Panc1 (cell line): ENCODE measurements at regions not wholly inside any gene's neighbourhood (a gene's known extent, or its start where the extent isn't known, plus 50 kb on each side); places are given as distances from the start of the nearest gene placed in this dataset.
A peak's percentile ranks its signal among the peaks of the same experiment; 100 is the strongest.

Experiments used
- ATAC-seq: fragments of 200-7000 bp; cut with Tn5 transposase; 2 replicates; pipeline ENCODE4 v1.9.1; 2020; ENCODE audit warnings: mild to moderate bottlenecking, moderate library complexity
- BruUV-seq: library from RNA; stranded (reverse); fragments of 400-500 nt; replicated peaks from 2 replicates; lab custom pipeline; 2021; lab: Mats Ljungman, UMichigan
- CTCF ChIA-PET: fragments of 300-600 bp; sonication (Branson Sonifier 250); formaldehyde crosslinking; loops from one replicate; lab custom pipeline; 2022; ENCODE audit warnings: antibody characterized with exemption; lab: Charles Lee
- POLR2A ChIA-PET: fragments of 300-600 bp; sonication (Branson Sonifier 250); formaldehyde crosslinking; loops from one replicate; lab custom pipeline; 2022; ENCODE audit warnings: antibody characterized with exemption; lab: Charles Lee
- DNase-seq: peaks from one replicate; pipeline ENCODE4 v3.0.0-alpha.2; 2010; ENCODE audit warnings: low read depth, low spot score
- H3K27ac ChIP-seq: 2 replicates; pipeline ENCODE4 v1.5.1; 2011; ENCODE audit warnings: mild to moderate bottlenecking, low read length, inconsistent platforms
- H3K27me3 ChIP-seq: fragments of 200-500 bp; sonication (Bioruptor generic); 2 replicates; pipeline ENCODE4 v1.6.0; 2014; ENCODE audit warnings: low read length, inconsistent platforms; ENCODE audit not compliant: control insufficient read depth, insufficient read depth
- H3K36me3 ChIP-seq: fragments of 200-500 bp; sonication (Bioruptor generic); 2 replicates; pipeline ENCODE4 v1.5.1; 2014; ENCODE audit warnings: inconsistent platforms, mild to moderate bottlenecking, low read length, moderate library complexity; ENCODE audit not compliant: control insufficient read depth, insufficient read depth
- H3K4me1 ChIP-seq: 2 replicates; pipeline ENCODE4 v1.5.1; 2011; ENCODE audit warnings: inconsistent platforms, mild to moderate bottlenecking, low read length, moderate library complexity; ENCODE audit not compliant: control insufficient read depth, insufficient read depth
- H3K4me3 ChIP-seq, 2 experiments: 2 replicates each; pipeline ENCODE4 v1.5.1; 2011 to 2012; ENCODE audit warnings: low read depth in 2 of 2, low read length in 2 of 2, mild to moderate bottlenecking in 2 of 2, inconsistent platforms in 1 of 2, moderate library complexity in 1 of 2
- H3K9me3 ChIP-seq: fragments of 200-500 bp; sonication (Bioruptor generic); 2 replicates; pipeline ENCODE4 v1.5.1; 2014; ENCODE audit warnings: low read depth, mild to moderate bottlenecking, inconsistent platforms, low read length, moderate library complexity; ENCODE audit not compliant: control insufficient read depth, insufficient read depth
- CTCF ChIP-seq: fragments of 450-650 bp; IDR thresholded peaks from 2 replicates; pipeline ENCODE4 v1.5.1; 2017; ENCODE audit warnings: mild to moderate bottlenecking
- POLR2AphosphoS5 ChIP-seq: IDR thresholded peaks from 2 replicates; pipeline ENCODE4 v1.6.1; 2012; ENCODE audit warnings: mild to moderate bottlenecking, low read depth, low read length, moderate library complexity
- REST ChIP-seq, 2 experiments: IDR thresholded peaks; 2 replicates each; pipeline ENCODE4 v1.6.1; 2011 to 2012; ENCODE audit warnings: low read depth in 2 of 2, control low read depth in 1 of 2, low read length in 1 of 2, mild to moderate bottlenecking in 1 of 2, moderate library complexity in 1 of 2; ENCODE audit not compliant: insufficient read depth in 1 of 2
- SIN3A ChIP-seq: IDR thresholded peaks from 2 replicates; pipeline ENCODE4 v1.6.1; 2012; ENCODE audit warnings: low read depth, mild to moderate bottlenecking, low read length, moderate library complexity, borderline replicate concordance; ENCODE audit not compliant: insufficient read depth
- TCF7L2 ChIP-seq: IDR thresholded peaks from 2 replicates; pipeline ENCODE4 v1.6.1; 2011; ENCODE audit warnings: mild to moderate bottlenecking, low read depth, low read length, inconsistent platforms
- in situ Hi-C: cut with HindIII; loops from 2 replicates; pipeline ENCODE4 v1.10.0; 2016; ENCODE audit warnings: low sequenced_read_pairs, low pct_unique_long_range_greater_than_20kb
- intact Hi-C: fragments of 100-400 bp; cut with micrococcal nuclease; formaldehyde crosslinking; loops from one replicate; pipeline ENCODE4 v1.10.0; 2022; ENCODE audit not compliant: unreplicated experiment

GRCh38 chr6:105968603-105969333 lies 117.4 kb upstream of the PRDM1 start:
- intact Hi-C loops, result no loop called here
- H3K36me3 ChIP-seq, result no peaks in the 10 kb centered on the region
- ChIA-PET CTCF (no interaction called here), POLR2A (no interaction called here)
- DNase-seq (no peak), ATAC-seq (no peak)
- TF ChIP-seq REST (IDR thresholded peaks at IDR 0.05; ENCODE audit: insufficient read depth in 1 of 2, low read depth in 2 of 2, low read length in 1 of 2) (no peak), TCF7L2 (0 out of 2 replicates have a peak, but pooled peaks have one; percentile 25)
- no peak overlapping the region for H3K27ac ChIP-seq
- H3K4me3 ChIP-seq, result no peak overlapping the region
- no TSS peak for BruUV-seq
- in situ Hi-C loops, result no loop called here
- no peaks in the 10 kb centered on the region for H3K27me3 ChIP-seq
- H3K9me3 ChIP-seq, result peaks cover 8% of the 10 kb centered on the region; the same call in 1 of the 2 replicates
- no peaks in the 10 kb centered on the region for H3K4me1 ChIP-seq

GRCh38 chr6:105967917-105968602 lies 118.1 kb upstream of the PRDM1 start:
- ChIA-PET CTCF (no interaction called here), POLR2A (no interaction called here)
- TF ChIP-seq TCF7L2, result no peak
- TF ChIP-seq CTCF, result no peak
- TF ChIP-seq REST (IDR thresholded peaks at IDR 0.05; ENCODE audit: insufficient read depth in 1 of 2, low read depth in 2 of 2, low read length in 1 of 2), result no peak
- TF ChIP-seq SIN3A, result no peak
- TF ChIP-seq POLR2AphosphoS5, result no peak
- peaks cover 8% of the 10 kb centered on the region; the same call in 1 of the 2 replicates for H3K9me3 ChIP-seq
- ATAC-seq, result no peak
- no peak for DNase-seq
- H3K4me1 ChIP-seq, result no peaks in the 10 kb centered on the region
- H3K27ac ChIP-seq, result no peak overlapping the region
- no peak overlapping the region for H3K4me3 ChIP-seq
- BruUV-seq, result no TSS peak
- in situ Hi-C loops (no loop called here), intact Hi-C loops (no loop called here)
- no peaks in the 10 kb centered on the region for H3K27me3 ChIP-seq
- H3K36me3 ChIP-seq, result no peaks in the 10 kb centered on the region
